ENCODE measurements at regions not wholly inside any gene's neighbourhood (a gene's known extent, or its start where the extent isn't known, plus 50 kb on each side); places are given as distances from the start of the nearest gene placed in this dataset.

DNA sequence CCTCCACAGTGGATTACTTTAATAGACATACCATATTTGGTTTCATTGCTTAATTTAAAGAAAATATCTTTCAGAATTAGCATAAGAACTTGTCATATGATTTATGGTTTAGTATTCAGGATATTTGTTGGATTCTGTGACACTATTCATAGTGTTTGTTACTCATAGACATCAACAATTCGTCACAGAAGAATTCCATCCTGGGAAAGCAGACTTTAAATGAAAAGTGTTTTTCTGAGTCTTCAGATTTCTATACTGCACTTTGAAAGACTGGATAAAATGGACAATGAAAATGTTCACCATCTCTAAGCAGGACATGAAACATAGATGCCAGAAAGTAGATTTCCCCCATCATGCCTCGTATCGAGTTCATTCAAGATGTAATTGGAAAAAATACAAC, 435.6 kb upstream of the ONECUT1 start:
- H3K4me2 ChIP-seq (ENCODE audit: low read length) = no peak overlapping the region
- H3K23ac ChIP-seq (ENCODE audit: low read length) = no peak overlapping the region
- no peak overlapping the region for H3K14ac ChIP-seq (ENCODE audit: low read length)
- H2BK12ac ChIP-seq (ENCODE audit: low read length) = no peak overlapping the region
- H3K27me3 ChIP-seq (ENCODE audit: insufficient read depth, low read length) = no peaks in the 10 kb centered on the region
- H2BK5ac ChIP-seq (ENCODE audit: low read depth, low read length, poor library complexity) = no peak overlapping the region
- DNase-seq = no peak
- no peaks in the 10 kb centered on the region for H3K4me1 ChIP-seq (ENCODE audit: control insufficient read depth in 1 of 2, insufficient read depth in 2 of 2, low read length in 2 of 2)
- no CpG with 5 or more reads among the region's 3 CpGs for WGBS (ENCODE audit: extremely low coverage, insufficient coverage, insufficient read length)
- H4K12ac ChIP-seq (ENCODE audit: low read depth, low read length) = no peak overlapping the region
- no peak overlapping the region for H3K18ac ChIP-seq (ENCODE audit: low read length)
- H3K9me3 ChIP-seq (ENCODE audit: insufficient read depth, low read depth, low read length) = no peaks in the 10 kb centered on the region
- no peak overlapping the region for H3K9ac ChIP-seq (ENCODE audit: low read length)
- H3K4ac ChIP-seq (ENCODE audit: low read depth, low read length) = no peak overlapping the region
- H4K8ac ChIP-seq (ENCODE audit: low read depth, low read length) = no peak overlapping the region
- H3K79me1 ChIP-seq (ENCODE audit: low read length) = no peaks in the 10 kb centered on the region
- H3K4me3 ChIP-seq (ENCODE audit: low read depth, low read length) = no peak overlapping the region
- no peak overlapping the region for H2BK120ac ChIP-seq (ENCODE audit: insufficient read depth, low read length, poor library complexity)
- H3K79me2 ChIP-seq (ENCODE audit: control insufficient read depth, insufficient read depth, low read length, poor library complexity) = no peaks in the 10 kb centered on the region
- no peak overlapping the region for H4K91ac ChIP-seq (ENCODE audit: low read depth, low read length)
- no peak overlapping the region for H3K27ac ChIP-seq (ENCODE audit: low read depth, low read length)
- no peak overlapping the region for H2AK5ac ChIP-seq (ENCODE audit: low read length)
- no peaks in the 10 kb centered on the region for H3K36me3 ChIP-seq (ENCODE audit: control insufficient read depth in 1 of 2, insufficient read depth in 2 of 2, low read length in 2 of 2)
- H2AFZ ChIP-seq (ENCODE audit: insufficient read depth, low read length, poor library complexity) = no peak overlapping the region

DNA sequence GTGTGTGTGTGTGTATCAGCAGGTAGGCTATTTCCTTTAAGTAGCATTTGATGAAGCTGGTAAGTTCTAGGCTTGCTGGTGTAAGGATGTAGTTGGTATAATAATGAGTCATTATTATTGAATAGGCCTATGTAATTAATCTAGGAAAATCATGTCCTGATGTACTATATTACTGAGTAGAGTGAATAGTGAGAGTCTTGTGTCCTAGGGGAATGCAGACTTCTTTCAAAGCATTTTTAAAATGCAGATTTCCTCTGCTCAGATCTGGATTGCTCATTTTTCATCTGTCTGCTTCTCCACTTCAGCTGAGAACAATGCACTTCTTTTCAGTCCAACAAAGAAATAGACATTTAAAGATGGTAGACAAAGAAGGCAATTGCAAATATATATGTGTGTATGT, 434.2 kb upstream of the ONECUT1 start:
- H2AFZ ChIP-seq (ENCODE audit: insufficient read depth, low read length, poor library complexity) = no peak overlapping the region
- H4K8ac ChIP-seq (ENCODE audit: low read depth, low read length) = no peak overlapping the region
- no peak overlapping the region for H2BK12ac ChIP-seq (ENCODE audit: low read length)
- no peaks in the 10 kb centered on the region for H3K79me2 ChIP-seq (ENCODE audit: control insufficient read depth, insufficient read depth, low read length, poor library complexity)
- no peak overlapping the region for H4K12ac ChIP-seq (ENCODE audit: low read depth, low read length)
- no peak overlapping the region for H2BK120ac ChIP-seq (ENCODE audit: insufficient read depth, low read length, poor library complexity)
- H2AK5ac ChIP-seq (ENCODE audit: low read length) = no peak overlapping the region
- H3K18ac ChIP-seq (ENCODE audit: low read length) = no peak overlapping the region
- H3K79me1 ChIP-seq (ENCODE audit: low read length) = no peaks in the 10 kb centered on the region
- no peak overlapping the region for H2BK5ac ChIP-seq (ENCODE audit: low read depth, low read length, poor library complexity)
- H3K4ac ChIP-seq (ENCODE audit: low read depth, low read length) = no peak overlapping the region
- no peak for DNase-seq
- no peak overlapping the region for H3K9ac ChIP-seq (ENCODE audit: low read length)
- H3K36me3 ChIP-seq (ENCODE audit: control insufficient read depth in 1 of 2, insufficient read depth in 2 of 2, low read length in 2 of 2) = no peaks in the 10 kb centered on the region
- no peaks in the 10 kb centered on the region for H3K27me3 ChIP-seq (ENCODE audit: insufficient read depth, low read length)
- H3K4me2 ChIP-seq (ENCODE audit: low read length) = no peak overlapping the region
- no peaks in the 10 kb centered on the region for H3K4me1 ChIP-seq (ENCODE audit: control insufficient read depth in 1 of 2, insufficient read depth in 2 of 2, low read length in 2 of 2)
- no peaks in the 10 kb centered on the region for H3K9me3 ChIP-seq (ENCODE audit: insufficient read depth, low read depth, low read length)
- H3K27ac ChIP-seq (ENCODE audit: low read depth, low read length) = no peak overlapping the region
- H3K23ac ChIP-seq (ENCODE audit: low read length) = no peak overlapping the region
- H4K91ac ChIP-seq (ENCODE audit: low read depth, low read length) = no peak overlapping the region
- no peak overlapping the region for H3K14ac ChIP-seq (ENCODE audit: low read length)
- H3K4me3 ChIP-seq (ENCODE audit: low read depth, low read length) = no peak overlapping the region

DNA sequence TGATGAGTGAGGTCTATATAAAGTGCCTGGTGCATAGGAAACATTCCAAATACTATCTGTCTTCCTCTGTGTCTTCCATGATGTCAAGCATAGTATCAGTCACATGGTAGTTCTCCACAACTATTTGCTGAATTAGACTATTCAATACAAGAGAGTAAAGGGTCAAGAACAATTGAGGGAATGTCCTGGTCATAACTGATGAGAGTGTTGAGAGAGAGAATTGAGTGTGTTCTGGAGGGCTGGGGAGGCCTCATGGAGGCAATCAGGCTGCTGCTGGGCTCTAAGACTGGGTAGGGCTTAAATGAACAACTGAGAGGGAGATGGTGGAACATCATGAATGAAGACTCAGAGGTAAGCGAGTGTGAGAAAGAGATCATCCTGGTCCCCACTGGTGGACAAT, 433.7 kb upstream of the ONECUT1 start:
- no peak overlapping the region for H3K23ac ChIP-seq (ENCODE audit: low read length)

DNA sequence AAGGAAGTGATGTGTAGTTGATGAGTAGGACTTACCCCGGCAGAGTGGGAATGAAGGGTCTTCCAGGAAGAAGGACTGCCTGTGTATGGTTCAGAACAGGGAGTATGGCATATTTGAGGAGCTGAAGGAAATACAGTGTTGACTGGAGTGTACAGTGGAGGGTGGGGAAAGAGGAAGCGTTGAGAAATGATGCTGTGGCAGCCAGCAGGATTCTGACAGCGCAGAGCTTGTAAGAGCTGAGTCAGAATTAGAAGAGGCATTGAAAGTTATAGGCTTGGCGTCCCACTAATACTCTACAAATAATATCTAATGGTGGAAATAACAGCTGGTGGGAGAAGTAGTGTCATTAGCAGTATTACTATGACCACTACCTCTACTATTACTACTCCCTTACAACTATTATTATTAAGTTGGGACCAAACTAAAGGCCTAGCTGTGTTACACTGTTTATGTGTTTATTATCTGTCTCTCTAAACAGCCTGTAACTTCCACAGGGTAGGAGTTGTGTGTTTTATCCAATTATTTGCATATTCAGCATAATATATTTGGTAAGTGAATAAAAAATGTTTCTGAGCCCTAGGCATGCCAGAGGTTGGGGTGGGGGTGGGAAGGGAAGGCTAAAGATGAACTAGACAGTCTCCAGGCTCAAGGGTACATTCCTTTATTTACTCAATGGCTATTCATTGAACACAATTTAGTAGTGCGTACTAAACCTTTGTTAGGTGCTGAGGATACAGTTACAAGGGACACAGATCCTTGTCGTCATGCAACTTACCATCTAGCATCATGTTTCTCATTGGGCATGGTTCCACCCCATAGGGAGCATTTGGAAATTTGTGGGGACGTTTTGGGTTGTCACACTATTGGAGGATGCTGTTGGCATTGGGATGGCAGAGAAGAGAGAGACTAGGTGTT, 428.8 kb upstream of the ONECUT1 start:
- Histone ChIP-seq H2AFZ (ENCODE audit: insufficient read depth, low read length, poor library complexity) (no peak overlapping the region), H4K8ac (ENCODE audit: low read depth, low read length) (no peak overlapping the region), H2AK5ac (ENCODE audit: low read length) (no peak overlapping the region), H3K27me3 (ENCODE audit: insufficient read depth, low read length) (no peaks in the 10 kb centered on the region), H3K23ac (ENCODE audit: low read length) (no peak overlapping the region), H4K91ac (ENCODE audit: low read depth, low read length) (no peak overlapping the region), H3K36me3 (ENCODE audit: control insufficient read depth in 1 of 2, insufficient read depth in 2 of 2, low read length in 2 of 2) (no peaks in the 10 kb centered on the region), H2BK5ac (ENCODE audit: low read depth, low read length, poor library complexity) (no peak overlapping the region), H4K12ac (ENCODE audit: low read depth, low read length) (no peak overlapping the region), H2BK120ac (ENCODE audit: insufficient read depth, low read length, poor library complexity) (no peak overlapping the region), H3K14ac (ENCODE audit: low read length) (no peak overlapping the region), H2BK12ac (ENCODE audit: low read length) (no peak overlapping the region), H3K79me1 (ENCODE audit: low read length) (no peaks in the 10 kb centered on the region), H3K4ac (ENCODE audit: low read depth, low read length) (no peak overlapping the region), H3K27ac (ENCODE audit: low read depth, low read length) (no peak overlapping the region), H3K9ac (ENCODE audit: low read length) (no peak overlapping the region), H3K18ac (ENCODE audit: low read length) (no peak overlapping the region), H3K4me2 (ENCODE audit: low read length) (no peak overlapping the region), H3K4me1 (ENCODE audit: control insufficient read depth in 1 of 2, insufficient read depth in 2 of 2, low read length in 2 of 2) (no peaks in the 10 kb centered on the region), H3K9me3 (ENCODE audit: insufficient read depth, low read depth, low read length) (no peaks in the 10 kb centered on the region), H3K4me3 (ENCODE audit: low read depth, low read length) (no peak overlapping the region), H3K79me2 (ENCODE audit: control insufficient read depth, insufficient read depth, low read length, poor library complexity) (no peaks in the 10 kb centered on the region)
- no peak for DNase-seq
- WGBS (ENCODE audit: extremely low coverage, insufficient coverage, insufficient read length) = no CpG with 5 or more reads among the region's 7 CpGs

More for the DNA sequence above, 433.7 kb upstream of the ONECUT1 start:
- H2AFZ ChIP-seq (ENCODE audit: insufficient read depth, low read length, poor library complexity) = no peak overlapping the region
- H3K4me2 ChIP-seq (ENCODE audit: low read length) = no peak overlapping the region
- no peak overlapping the region for H3K4me3 ChIP-seq (ENCODE audit: low read depth, low read length)
- H2BK5ac ChIP-seq (ENCODE audit: low read depth, low read length, poor library complexity) = no peak overlapping the region
- no peaks in the 10 kb centered on the region for H3K27me3 ChIP-seq (ENCODE audit: insufficient read depth, low read length)
- H3K79me2 ChIP-seq (ENCODE audit: control insufficient read depth, insufficient read depth, low read length, poor library complexity) = no peaks in the 10 kb centered on the region
- no peak overlapping the region for H3K18ac ChIP-seq (ENCODE audit: low read length)
- no peak overlapping the region for H4K91ac ChIP-seq (ENCODE audit: low read depth, low read length)
- no peaks in the 10 kb centered on the region for H3K9me3 ChIP-seq (ENCODE audit: insufficient read depth, low read depth, low read length)
- no peak overlapping the region for H4K8ac ChIP-seq (ENCODE audit: low read depth, low read length)
- WGBS (ENCODE audit: extremely low coverage, insufficient coverage, insufficient read length) = no CpG with 5 or more reads among the region's 1 CpG
- H3K9ac ChIP-seq (ENCODE audit: low read length) = no peak overlapping the region
- no peak overlapping the region for H2BK120ac ChIP-seq (ENCODE audit: insufficient read depth, low read length, poor library complexity)
- no peaks in the 10 kb centered on the region for H3K4me1 ChIP-seq (ENCODE audit: control insufficient read depth in 1 of 2, insufficient read depth in 2 of 2, low read length in 2 of 2)
- H2BK12ac ChIP-seq (ENCODE audit: low read length) = no peak overlapping the region
- H4K12ac ChIP-seq (ENCODE audit: low read depth, low read length) = no peak overlapping the region
- H3K36me3 ChIP-seq (ENCODE audit: control insufficient read depth in 1 of 2, insufficient read depth in 2 of 2, low read length in 2 of 2) = no peaks in the 10 kb centered on the region
- no peak overlapping the region for H3K14ac ChIP-seq (ENCODE audit: low read length)
- H3K79me1 ChIP-seq (ENCODE audit: low read length) = no peaks in the 10 kb centered on the region
- DNase-seq = no peak
- H3K4ac ChIP-seq (ENCODE audit: low read depth, low read length) = no peak overlapping the region
- no peak overlapping the region for H3K27ac ChIP-seq (ENCODE audit: low read depth, low read length)
- H2AK5ac ChIP-seq (ENCODE audit: low read length) = no peak overlapping the region
